ENCODE measurements at regions not wholly inside any gene's neighbourhood (a gene's known extent, or its start where the extent isn't known, plus 50 kb on each side); places are given as distances from the start of the nearest gene placed in this dataset.

DNA sequence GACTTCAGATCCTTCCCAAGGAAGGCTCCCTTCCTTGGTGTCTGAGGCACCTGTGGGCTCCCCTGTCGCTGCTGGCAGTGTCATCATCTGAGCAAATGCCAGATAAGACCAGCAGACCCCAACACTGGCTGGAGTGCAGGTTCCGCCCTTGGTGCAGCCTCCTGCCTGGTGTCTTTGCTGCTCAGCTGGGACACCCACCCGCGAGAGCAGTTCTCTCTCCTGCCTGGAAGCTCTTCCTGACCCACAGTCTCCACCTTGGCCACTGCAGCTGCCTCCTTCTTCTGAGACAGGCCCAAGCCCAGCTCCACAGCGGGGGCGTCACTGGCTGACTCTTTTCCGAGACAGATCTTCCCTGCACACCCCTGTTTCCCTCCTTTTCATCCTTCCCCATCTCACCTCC, 395.7 kb upstream of the MAP3K7 start:
- DNase-seq = no peak

DNA sequence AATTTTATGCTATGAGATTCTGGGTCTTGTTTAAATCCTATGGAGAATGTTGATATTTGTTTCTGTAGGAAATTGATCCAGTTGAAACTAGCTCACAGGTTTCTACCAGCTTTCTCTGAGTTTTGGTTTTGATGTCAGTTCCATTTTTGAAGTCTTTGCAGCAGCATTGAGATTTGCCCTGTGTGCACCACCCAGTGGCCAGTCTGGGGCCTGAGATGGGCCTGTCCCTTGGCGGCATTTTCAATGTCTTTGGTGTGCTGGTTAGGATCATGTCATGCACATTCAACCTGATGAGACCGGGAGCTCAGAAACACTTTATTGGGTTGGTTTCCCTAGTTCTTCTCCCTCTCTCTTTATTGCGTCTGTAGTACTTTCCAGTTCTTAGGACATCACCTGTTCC, 395.2 kb upstream of the MAP3K7 start:
- no peak for DNase-seq

GRCh38 chr6:90978046-90978445, 391.2 kb upstream of the MAP3K7 start:
- no peak for DNase-seq

DNA sequence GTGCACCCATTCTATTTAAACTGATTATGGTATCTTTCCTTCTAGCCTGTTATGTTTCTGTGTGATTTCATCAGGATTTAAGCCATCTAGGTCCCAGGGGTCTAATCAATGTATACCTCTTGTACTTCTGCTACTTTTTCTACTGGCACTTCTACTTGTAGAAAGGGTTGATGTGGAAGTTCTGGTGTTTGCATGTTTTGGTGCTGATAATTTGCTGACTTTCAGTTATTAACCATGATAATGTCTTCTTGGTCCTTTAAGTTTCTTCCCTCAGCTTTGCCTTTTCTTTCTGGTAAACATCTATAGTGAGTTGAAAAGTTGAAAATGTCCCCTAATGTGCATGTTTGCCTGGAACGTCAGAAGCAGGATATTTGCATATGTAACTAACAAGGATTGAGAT, 390.6 kb upstream of the MAP3K7 start:
- no peak for DNase-seq

DNA sequence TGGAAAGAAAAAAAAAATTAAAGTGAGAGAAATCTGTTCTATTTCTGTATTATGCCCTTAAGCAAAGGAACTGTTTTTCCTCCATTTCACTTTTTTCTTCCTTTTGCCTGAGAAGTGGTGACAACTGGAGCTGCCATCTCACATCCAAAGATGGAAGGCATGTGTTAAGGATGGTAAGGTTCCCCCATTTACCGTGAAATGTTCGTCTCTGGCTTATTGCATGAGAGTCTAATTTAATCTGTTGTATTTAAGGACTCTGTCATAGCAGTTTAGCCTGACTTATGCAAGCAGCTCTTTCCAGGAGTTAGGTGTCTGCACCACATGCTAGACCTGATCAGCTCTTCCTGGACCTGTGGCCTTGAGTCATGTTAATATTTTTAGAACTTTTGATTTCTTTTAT, 389.5 kb upstream of the MAP3K7 start:
- no peak for DNase-seq

DNA sequence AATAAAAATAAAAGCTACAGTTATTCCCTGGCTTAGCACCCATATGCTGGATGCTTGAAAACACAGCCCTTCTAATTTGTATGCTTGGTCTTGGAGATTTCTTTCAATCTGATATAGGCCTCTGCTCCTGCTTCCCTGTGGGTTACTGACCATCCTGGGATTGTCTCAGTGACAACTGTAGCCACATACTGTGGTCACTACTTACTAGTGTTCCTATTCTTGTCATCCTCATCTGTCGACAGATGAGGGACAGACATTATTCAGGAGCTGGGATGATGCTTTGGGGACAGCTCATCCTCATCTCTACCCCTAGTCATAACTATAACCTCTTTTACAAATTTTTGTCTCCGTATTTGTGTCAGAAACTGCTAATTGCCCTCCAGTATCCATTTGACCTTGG, 388.9 kb upstream of the MAP3K7 start:
- no peak for DNase-seq

- no peak for DNase-seq
These were observed 386.3 kb upstream of the MAP3K7 start for GRCh38 chr6:90973188-90973587.

DNA sequence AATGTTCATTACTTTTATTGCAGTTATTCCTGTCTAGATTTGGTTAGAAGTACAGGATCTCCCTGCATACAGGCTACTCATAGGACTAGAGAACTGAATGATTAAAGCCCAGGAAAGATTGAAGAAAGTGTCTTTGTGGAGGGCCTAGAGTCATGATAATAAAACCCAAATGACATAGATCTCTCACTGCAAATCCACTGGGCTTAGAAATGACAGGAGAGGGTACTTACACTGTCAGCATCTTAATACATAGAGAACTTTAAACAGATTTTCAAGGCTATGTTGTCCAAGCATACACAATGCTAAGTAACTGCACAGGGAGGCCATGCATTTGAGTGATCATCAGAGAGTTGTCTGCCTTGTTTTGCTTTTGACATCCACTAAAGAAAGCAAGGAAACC, 383.8 kb upstream of the MAP3K7 start:
- DNase-seq = no peak

DNA sequence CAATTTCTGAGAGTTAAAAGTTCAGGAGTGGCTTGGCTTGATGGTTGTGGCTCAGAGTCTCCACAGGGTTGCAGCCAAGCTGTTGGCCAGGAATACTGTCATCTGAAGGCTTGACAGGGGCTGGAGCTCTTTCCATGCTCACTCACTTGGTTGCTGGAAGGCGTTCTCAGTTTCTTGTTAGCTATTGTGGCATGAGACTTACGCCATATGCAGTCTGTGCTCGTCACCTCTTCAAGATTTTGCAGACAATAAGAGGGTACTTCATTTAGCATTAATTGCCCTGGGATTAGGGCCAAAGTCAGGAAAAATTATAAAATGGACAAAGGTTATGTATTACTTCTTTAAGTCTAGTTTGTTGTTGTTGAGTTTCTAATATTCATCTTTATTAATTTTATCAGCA, 380.6 kb upstream of the MAP3K7 start:
- DNase-seq = no peak

- no peak for DNase-seq
These were observed 373.5 kb upstream of the MAP3K7 start for GRCh38 chr6:90960324-90960723.

- no peak for DNase-seq
These were observed 368.4 kb upstream of the MAP3K7 start for GRCh38 chr6:90955246-90955645.

GRCh38 chr6:90953405-90954161, 366.7 kb upstream of the MAP3K7 start:
- DNase-seq = no peak

DNA sequence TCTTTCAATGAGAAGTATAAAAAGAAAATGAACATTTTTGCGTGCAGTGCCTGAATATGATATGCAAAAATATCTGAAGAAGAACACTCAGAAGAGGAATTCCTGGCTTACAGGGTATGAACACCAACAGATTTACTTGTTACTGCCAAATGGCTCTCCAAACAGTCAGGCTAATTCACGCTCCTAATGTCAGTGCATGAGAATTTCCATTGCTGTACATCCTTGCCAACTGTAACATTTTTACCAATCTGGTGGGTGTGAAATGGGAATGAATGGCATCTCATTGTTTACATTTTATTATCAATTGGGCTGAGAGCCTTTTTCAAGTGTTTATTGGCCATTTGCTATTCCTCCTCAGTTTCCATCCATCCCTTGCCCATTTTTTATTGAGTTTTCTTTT, 365.3 kb upstream of the MAP3K7 start:
- no peak for DNase-seq

DNA sequence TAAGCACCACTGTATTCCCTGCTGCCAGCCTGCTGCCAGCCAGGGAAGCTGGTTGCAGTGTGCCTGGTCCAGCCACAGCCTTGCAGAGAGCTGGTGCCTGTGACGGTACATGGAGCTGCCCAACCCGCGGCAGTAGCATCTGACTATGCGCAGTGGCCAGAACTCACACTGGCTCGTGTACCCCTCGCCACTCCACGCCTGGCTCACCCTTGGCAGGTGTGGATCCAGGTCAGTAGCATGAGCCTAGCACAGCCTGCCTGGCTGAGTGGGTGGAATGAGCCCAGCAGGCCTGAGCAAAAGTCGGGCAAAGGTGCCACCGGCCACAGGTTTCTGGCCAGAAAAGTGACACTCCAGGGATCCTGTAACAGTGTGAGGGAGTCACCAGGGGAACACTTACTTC, 361.7 kb upstream of the MAP3K7 start:
- no peak for DNase-seq

- no peak for DNase-seq
These were observed 360.6 kb upstream of the MAP3K7 start for GRCh38 chr6:90947184-90948064.

DNA sequence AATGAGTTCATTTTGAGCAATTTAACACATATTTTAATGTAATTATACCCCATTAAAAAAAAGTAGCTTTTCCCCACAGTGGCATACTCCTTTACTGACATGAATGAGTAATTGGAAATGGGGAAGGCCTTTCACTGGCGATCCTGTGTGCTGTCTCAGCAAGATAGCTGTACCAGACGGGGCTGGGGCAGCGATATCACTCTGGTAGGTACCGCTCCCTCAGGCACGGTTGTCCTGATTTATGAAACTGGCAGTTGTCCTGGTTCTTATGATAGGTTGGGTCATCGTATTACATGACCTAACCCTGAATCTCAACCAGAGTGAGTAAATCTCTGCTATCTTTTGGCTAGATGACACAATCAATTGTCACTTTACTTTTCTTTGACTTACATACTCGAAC, 355.0 kb upstream of the MAP3K7 start:
- DNase-seq = no peak

GRCh38 chr6:90940812-90941481, 354.1 kb upstream of the MAP3K7 start:
- peak; percentile 53 for DNase-seq

- DNase-seq = no peak
These were observed 353.0 kb upstream of the MAP3K7 start for GRCh38 chr6:90939906-90940305.

GRCh38 chr6:90938122-90938521, 351.2 kb upstream of the MAP3K7 start:
- DNase-seq = no peak

- no peak for DNase-seq
These were observed 349.4 kb upstream of the MAP3K7 start for GRCh38 chr6:90936286-90936685.

DNA sequence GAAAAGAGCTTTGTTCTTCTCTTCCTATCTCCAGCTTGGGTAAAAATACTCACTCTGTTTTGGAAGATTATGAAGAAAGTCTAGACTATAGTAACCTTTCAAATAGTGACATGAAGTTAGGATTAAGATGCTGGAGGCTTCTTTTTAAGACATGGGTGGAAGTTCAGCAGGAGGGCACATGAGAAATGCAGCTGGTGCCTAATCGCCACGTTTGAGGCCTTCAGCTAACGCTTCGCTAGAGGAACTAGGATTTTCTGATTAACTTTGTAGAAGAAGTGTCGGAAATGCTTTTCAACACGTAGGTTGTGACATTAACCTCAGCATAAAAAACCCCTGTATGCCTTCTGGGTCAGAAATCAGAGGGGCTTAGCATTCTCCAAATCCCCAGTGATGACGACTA, 348.1 kb upstream of the MAP3K7 start:
- no peak for DNase-seq

DNA sequence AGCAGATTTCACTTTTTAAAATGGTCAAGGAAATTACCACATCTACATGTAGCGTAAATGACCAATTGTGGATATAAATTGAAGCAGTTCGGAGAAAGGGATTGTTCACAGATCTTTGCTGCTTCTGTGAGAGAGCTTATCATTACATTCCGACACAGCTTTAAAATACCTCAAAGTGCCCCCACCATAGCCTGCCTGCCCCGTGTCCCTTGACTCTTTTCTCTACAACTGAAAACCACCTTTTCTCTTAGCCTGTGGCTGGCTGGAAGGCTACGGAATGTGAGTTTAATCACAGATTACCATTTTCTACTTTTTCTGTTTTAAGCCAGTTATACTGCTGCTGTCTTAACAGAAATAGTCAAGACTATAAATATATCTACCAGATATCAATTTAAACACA, 347.2 kb upstream of the MAP3K7 start:
- DNase-seq = no peak

DNA sequence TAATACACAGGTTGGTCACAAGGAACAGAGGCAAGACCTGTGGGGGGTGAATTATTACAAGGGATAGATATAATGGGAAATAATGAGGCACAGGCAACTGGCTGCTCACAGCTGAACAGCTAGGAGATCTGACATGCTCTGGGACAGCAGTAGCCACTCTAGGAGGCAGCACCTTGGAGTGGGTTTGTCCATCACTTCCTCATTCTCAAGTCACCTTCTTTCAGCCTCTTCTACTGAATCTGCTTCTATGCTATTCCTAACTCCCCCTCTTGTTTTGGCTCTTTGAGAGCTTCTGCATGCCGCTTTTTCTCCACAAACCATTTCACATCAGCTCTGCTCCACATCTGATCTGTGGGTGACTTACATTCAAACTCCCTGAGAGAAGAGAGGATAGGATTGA, 345.5 kb upstream of the MAP3K7 start:
- no peak for DNase-seq

GRCh38 chr6:90928051-90928450, 341.2 kb upstream of the MAP3K7 start:
- DNase-seq = no peak

Data from GDM1 (cell line).